ENCODE measurements at regions not wholly inside any gene's neighbourhood (a gene's known extent, or its start where the extent isn't known, plus 50 kb on each side); places are given as distances from the start of the nearest gene placed in this dataset.

GRCh38 chr4:37040816-37041215, 203.7 kb upstream of the NWD2 start:
- ChIA-PET CTCF (no interaction called here), POLR2A (no interaction called here)

DNA sequence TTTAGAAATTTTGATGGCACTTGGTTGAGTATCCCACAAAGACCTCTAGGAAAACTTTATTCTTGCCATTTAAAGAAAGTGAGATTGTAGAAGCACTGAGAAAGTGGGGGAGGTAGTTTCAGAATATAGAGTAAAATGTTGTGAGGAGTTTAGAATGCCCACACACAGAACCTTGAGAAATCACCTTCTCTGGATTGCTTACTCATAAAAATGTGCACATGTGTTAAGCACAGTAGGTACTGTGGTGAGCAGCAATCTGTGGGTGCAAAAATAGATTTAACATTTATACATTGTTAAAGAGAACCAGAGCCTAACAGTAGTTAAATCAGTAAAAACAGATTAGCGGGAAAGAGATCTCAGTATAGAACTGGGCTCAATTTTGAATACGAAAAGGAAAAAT, 201.2 kb upstream of the NWD2 start:
- POLR2A ChIA-PET: no interaction called here
- CTCF ChIA-PET: no interaction called here

GRCh38 chr4:37051111-37051510, 193.4 kb upstream of the NWD2 start:
- POLR2A ChIA-PET: no interaction called here
- CTCF ChIA-PET: no interaction called here

DNA sequence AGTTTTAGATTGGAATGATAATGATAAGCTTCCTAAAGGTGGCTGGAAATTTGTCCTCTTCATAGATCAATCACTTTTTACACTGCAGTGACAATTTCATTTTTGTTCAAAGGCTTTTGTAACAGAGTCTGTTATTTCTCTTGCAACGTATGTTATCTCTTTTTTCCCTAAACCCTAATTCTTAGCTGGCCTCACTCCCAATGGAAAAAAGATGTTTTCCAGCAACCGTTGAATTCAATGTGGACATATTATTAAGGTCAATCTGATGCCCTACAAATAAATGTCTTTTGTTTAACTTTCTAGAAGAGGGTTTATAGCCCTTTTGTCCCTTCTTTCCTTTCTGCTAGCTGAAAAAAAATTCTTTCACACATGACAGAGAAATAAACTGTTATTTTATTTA, 192.7 kb upstream of the NWD2 start:
- ChIA-PET CTCF (no interaction called here), POLR2A (no interaction called here)

DNA sequence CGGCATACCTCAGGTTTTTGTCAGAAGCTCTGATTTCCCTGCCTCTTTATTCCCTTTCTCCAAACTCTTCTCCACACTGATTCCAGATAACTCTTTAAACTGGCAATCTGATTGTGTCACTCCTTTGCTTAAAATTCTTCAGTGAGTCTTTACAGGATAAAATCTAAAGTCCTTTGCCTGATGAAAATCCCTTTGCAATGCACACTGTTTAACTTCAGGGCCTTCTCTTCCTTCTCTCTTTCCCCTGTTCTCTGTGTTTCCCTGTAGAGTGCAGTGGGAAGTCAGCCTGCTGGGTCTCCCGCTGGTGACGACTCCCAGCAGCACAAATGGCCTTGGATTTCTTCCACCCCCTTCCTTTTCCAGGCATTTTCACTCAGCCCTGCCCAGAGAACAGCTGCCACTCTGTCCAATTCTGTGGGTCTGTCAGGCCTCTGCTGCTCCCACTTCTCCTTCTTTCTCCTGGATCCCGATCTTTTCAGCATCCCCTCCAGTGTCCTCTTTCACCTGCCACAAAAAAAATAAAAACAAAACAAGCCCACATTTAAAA, 189.9 kb upstream of the NWD2 start:
- ChIA-PET CTCF (no interaction called here), POLR2A (no interaction called here)

DNA sequence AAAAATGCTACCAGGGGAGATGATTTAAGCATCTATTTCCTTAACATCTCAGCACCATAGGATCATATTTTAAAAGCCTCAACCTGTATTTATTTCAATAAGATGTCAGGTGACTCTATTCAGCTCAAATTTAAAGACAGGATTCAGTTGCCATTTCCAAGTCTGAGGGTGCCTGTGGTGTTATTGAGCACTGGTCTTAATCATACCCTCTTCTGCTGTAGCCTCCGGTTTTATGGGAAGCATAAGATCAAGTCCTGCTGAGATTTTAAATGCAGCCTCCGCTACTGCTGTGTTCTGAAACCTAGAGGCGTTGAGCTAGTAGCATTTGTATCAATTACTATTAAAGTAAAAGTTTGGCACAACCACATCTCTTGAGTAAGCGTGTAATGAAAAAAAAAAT, 185.7 kb upstream of the NWD2 start:
- POLR2A ChIA-PET: no interaction called here
- CTCF ChIA-PET: no interaction called here

DNA sequence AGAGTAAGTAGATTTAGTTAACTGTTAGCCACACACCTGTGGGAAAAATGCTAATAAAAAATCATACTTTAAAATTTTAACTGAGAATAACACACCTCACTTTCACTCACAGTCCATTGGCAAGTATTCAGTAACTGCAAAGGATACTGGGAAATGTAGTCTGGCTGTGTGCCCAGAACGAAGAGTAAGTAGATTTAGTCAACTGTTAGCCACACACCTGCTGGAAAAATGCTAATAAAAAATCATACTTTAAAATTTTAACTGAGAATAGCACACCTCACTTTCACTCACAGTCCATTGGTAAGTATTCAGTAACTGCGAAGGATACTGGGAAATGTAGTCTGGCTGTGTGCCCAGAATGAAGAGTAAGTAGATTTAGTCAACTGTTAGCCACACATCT, 178.4 kb upstream of the NWD2 start:
- ChIA-PET POLR2A (no interaction called here), CTCF (no interaction called here)

GRCh38 chr4:37068580-37068979, 176.0 kb upstream of the NWD2 start:
- ChIA-PET CTCF (no interaction called here), POLR2A (no interaction called here)

DNA sequence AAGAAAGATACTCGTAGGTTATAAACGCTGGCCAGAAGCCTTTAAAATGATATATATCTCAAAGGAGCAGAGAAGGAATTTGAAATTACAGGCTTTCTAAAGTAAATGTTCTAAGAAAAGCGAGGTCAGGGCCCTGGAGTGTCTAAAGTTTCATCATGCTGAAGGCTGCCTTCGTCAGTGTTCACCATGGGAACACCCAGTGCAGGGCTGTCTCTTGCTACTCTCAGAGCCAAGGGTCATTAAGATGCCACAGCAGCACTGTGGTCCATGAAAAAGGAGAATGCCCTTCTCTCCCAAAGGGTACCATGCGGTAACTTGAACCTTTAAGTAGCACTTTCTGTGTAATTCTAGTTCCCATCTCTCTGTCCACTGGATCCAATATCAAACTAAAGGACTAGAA, 174.5 kb upstream of the NWD2 start:
- ChIA-PET CTCF (no interaction called here), POLR2A (no interaction called here)

GRCh38 chr4:37071576-37071975, 173.0 kb upstream of the NWD2 start:
- ChIA-PET CTCF (no interaction called here), POLR2A (no interaction called here)

DNA sequence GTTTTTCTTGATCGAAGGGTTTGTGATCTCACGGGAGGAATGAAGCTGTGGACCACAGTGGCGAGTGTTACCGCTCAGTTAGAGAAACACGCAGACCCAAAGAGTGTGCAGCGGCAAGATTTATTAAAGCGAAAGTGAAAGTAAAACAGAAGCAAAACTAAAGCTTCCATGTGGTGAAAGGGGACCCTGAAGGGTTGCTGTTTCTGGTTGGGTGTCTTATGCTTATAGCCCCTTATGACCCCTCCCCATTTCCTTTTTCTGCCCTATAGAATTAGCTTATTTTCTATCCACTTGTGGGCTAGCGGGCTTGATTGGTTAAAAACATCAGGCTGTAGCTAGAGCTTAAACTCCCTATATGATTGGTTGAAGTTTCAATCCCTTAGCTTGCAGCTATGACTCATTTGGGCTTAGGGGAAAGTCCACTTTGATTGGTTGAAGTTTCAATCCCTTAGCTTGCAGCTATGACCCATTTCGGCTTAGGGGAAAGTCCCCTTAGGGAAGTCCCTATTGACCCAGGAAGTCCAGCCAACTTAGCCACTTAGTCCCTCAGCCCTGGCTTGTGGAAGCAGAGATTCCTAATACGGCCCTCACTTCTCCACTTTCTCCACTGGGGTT, 171.2 kb upstream of the NWD2 start:
- ChIA-PET CTCF (no interaction called here), POLR2A (no interaction called here)

DNA sequence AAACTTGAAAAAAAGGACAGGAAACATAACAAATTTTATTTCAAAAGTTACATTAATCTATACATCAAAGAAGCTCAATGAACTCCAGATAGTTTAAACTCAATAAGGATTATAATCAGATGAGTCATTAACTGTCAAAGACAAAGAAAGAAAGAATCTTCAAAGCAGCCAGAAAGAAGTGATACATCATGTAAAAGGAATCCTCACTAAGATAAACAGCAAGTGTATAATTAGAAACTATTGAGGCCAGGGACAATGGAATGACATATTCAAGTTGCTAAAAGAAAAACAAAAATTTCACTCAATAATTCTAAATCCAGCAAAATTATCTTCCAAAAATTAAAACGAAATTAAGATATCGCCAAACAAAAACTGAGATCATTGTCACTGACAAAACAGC, 161.6 kb upstream of the NWD2 start:
- CTCF ChIA-PET: no interaction called here
- POLR2A ChIA-PET: no interaction called here

- CTCF ChIA-PET: no interaction called here
- POLR2A ChIA-PET: no interaction called here
These were observed 148.6 kb upstream of the NWD2 start for GRCh38 chr4:37095925-37096324.

DNA sequence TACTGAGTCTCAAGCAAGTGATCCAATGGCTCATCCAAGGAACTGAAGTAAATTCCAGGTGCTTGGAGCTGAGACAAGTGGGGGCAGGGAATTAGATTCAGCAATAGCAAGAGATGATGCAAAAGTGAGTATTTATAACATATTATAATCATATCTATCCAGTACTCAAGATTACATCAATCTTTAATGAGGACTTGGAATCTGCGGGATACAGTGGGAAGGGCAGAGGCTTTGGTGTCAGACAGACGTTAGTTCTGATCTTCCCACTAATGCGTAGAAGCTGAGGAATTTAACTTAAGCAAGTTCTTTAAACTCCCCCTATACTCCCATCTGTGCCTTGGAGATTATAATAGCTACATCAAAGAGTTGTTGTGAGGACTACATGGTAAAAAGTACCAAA, 143.4 kb upstream of the NWD2 start:
- POLR2A ChIA-PET: no interaction called here

GRCh38 chr4:37101686-37102085, 142.9 kb upstream of the NWD2 start:
- POLR2A ChIA-PET: no interaction called here
- CTCF ChIA-PET: no interaction called here

More for the DNA sequence above, 143.4 kb upstream of the NWD2 start:
- CTCF ChIA-PET: no interaction called here

- ChIA-PET POLR2A (no interaction called here), CTCF (no interaction called here)
These were observed 134.8 kb upstream of the NWD2 start for GRCh38 chr4:37109756-37110155.

GRCh38 chr4:37124800-37125199, 119.7 kb upstream of the NWD2 start:
- ChIA-PET POLR2A (no interaction called here), CTCF (no interaction called here)

DNA sequence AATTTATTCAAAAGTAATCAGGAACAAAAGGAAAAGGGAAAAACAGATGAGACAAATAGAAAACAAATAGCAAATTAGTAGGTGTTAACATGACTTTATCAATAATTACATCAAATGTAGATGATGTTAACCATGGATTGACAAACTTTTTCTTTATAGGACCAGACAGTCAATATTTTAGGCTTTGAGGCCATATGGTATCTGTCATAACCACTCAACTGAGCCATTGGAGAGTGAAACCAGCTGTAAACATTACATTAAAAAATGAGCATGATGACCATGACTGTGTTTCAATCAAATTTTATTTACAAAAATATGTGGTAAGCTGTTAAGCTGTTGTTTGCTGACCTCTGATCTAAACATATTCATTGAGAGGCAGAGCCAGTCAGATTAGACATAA, 118.5 kb upstream of the NWD2 start:
- ChIA-PET POLR2A (no interaction called here), CTCF (no interaction called here)

DNA sequence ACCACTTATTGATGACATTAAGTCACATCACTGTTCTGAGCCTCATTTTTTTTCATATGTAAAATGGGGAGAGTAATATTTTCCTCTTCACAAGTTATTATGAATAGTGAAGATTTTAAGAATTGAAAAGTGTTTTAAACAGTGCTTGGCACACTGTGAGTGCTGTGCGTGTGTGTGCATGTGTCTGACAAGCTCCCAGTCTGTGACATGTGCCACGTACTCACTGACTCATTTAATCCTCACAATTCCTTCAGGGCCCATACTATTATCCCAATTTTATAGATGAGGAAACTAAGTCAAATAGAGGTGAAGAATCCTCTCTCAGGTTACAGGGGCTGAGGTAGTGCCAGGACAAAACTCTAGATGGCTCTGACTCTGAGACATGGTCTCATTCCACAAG, 114.1 kb upstream of the NWD2 start:
- POLR2A ChIA-PET: no interaction called here
- CTCF ChIA-PET: no interaction called here

- CTCF ChIA-PET: no interaction called here
These were observed 112.1 kb upstream of the NWD2 start for GRCh38 chr4:37132351-37132974.

GRCh38 chr4:37132975-37133360, 111.6 kb upstream of the NWD2 start:
- ChIA-PET CTCF (no interaction called here), POLR2A (no interaction called here)

More at GRCh38 chr4:37132351-37132974, 112.1 kb upstream of the NWD2 start:
- POLR2A ChIA-PET: no interaction called here

DNA sequence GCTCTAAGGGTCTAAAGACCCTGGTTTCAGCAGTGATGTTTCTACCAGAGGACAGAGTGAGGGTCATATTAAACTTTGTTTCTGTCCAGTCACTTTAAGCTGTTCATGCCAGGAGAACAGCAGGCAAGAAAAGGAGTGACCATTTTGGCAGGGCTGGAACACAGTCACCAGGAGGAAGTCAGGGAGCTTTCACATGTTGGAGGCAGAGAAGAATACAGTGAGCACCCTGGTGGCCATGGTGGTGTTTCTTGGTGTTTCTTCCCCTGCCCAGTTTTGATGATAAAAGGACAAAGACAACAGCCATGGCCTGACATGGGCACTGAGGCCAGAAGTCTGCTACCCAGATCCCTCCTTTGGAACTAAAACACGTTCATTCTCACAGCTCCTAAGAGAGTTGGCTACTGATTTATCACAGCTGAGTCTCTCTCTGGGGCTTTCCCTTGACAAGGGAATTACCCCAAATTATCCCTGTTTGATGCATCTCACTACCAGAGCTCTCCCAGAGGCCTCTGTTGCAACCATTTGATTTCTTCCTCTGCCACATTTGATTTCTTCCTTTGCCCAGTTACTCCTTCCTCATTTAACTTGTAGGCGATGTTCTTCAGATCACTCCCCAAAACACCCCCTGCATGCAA, 106.4 kb upstream of the NWD2 start:
- CTCF ChIA-PET: no interaction called here

More for the DNA sequence above, 106.4 kb upstream of the NWD2 start:
- POLR2A ChIA-PET: no interaction called here
